CD4-positive, alpha-beta T cell treated with Interleukin-21 for 1 hour (primary cell): ENCODE measurements at regions not wholly inside any gene's neighbourhood (a gene's known extent, or its start where the extent isn't known, plus 50 kb on each side); places are given as distances from the start of the nearest gene placed in this dataset.
"Not testable (repeated sequence)": the region's sequence is repeated elsewhere in the genome, so short reads cannot be mapped to it uniquely, and the experiment has no call there.

Experiments
- DNase-seq: peaks from one replicate; pipeline ENCODE4 v3.0.0-alpha.2; 2020

GRCh38 chr10:111634191-111634590 lies 549.4 kb downstream of the GPAM start:
- no peak for DNase-seq

DNA sequence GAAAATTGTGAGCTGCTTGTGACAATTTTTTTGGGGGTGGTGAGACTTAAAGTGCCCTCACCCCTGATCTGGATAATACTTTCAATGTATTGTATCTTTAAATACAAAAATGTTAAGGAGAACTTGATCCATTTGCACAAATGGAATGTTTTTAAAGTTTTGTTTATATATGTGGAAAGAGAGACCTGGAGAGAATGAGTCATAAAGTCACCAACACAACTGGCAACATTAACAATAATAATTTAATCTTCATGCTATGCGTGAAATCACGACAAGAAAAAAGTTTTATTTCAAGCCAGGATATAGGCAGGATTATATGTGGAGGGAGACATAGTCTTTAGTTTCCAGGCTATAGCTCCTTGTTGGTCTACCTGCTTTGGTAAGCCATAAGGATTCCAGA lies 537.5 kb downstream of the GPAM start:
- DNase-seq, result no peak

DNA sequence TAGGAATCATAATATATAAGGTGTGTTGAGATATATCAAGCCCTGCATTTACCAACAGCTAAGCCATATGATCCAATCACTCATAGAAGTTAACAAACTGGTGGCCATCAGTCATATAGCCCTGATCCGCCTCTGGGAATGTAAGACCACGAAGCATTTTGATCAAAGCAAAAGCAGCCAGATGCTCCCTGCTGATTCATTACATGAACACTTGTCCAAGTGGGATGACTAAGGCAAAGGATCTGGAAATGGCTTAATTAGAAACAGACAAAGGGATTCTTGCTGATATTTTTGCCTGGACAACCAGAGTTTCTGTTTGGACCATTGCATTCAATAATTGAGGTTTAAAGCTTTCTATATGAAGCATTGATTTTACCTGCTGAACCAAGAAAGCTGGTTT lies 535.5 kb downstream of the GPAM start:
- DNase-seq, result no peak

DNA sequence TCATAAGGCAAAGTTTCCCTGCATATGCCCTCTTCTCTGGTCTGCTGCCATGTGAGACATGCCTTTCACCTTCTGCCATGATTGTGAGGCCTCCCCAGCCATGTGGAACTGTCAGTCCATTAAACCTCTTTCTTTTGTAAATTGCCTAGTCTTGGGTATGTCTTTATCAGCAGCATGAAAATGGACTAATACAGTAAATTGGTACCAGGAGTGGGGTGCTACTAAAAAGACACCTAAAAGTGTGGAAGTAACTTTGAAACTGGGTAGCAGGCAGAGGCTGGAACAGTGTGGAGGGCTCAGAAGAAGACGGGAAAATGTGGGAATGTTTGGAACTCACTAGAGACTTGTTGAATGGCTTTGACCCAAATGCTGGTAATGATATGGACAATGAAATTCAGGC lies 534.5 kb downstream of the GPAM start:
- not testable (repeated sequence) for DNase-seq

DNA sequence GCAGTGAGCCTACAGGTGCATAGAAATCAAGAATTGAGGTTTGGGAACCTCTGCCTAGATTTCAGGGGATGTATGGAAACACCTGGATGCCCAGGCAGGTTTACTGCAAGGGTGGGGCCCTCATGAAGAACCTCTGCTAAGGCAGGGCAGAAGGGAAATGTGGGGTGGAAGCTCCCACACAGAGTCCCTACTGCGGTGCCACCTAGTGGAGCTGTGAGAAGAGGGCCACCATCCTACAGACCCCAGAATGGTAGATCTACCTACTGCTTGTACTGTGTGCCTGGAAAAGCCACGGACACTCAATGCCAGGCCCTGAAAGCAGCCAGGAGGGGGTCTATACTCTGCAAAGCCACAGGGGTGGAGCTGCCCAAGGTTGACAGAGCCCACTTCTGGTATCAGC lies 533.5 kb downstream of the GPAM start:
- no peak for DNase-seq

DNA sequence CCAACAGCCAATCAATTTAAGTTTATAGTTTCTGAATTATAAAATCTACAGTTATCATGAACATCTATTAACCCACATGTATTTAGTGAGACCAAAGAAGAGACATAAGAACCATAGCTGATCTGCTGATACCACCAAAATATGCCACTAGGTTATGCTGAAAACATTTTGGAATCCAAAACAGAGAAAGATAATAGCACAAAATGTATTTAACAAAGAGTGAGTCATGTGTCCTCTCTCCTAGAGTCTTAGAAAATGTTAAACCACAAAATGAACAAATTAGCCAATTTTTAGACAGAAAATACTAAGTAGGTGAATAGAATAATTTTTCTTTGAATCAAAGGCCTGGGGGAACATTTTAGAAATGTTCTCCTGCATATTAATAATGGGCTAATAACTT lies 527.5 kb downstream of the GPAM start:
- no peak for DNase-seq

DNA sequence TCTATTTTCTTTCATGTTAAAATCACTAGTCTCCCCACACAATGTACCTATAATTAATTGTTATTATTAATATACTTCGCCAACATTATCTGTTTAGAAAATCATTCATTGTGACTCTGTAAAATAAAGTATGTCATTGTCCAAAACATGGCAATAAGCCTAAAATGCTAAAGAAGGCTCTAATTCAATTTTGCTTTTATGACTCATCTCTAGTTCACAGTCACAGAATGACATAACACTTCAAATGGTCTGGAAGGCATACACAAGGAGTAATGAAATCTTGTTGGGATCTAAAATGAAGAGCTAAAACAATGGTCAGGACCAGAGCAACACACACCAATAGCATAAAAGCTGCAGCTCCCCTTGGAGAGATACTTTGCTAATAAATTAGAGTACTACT lies 505.8 kb downstream of the GPAM start:
- no peak for DNase-seq

- no peak for DNase-seq
These were observed 496.8 kb downstream of the GPAM start for GRCh38 chr10:111686796-111687195.

GRCh38 chr10:111698711-111699110 lies 484.9 kb downstream of the GPAM start:
- DNase-seq, result no peak

DNA sequence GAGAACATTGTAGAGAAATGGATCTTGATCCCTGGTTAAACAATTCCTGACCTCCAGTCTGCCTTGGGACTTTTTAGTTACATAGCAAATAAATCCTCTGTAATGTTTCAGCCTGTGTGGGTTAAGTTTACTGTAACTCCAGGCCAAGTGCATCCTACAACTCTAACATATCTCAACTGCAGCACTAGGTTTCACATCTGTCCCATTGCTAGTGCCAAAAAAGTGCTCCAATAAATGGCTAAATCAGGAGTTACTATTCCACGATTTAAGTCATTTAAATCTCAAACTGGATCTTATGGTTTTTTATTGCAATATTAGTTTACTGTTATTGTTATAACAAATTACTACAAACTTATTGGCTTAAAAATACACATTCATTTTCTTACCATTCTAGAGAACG lies 479.6 kb downstream of the GPAM start:
- no peak for DNase-seq

DNA sequence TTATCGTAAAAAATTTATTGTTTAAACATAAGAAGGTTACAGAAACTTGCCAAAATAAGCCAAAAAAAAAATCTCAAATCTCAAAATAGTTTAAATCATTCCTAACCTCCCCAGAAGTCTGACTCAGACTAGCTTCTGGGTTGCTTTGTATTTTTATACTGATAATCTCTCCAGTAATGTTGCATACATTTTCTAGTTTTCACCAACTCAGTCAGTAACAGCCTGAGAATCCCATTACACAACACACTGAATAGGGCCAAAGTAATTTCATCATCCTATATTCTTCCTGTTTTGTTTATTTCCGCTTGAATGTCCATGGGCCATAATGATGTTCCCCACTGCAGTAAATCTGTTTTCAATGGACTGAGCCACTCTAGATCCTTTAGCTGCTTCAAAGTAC lies 478.5 kb downstream of the GPAM start:
- no peak for DNase-seq

DNA sequence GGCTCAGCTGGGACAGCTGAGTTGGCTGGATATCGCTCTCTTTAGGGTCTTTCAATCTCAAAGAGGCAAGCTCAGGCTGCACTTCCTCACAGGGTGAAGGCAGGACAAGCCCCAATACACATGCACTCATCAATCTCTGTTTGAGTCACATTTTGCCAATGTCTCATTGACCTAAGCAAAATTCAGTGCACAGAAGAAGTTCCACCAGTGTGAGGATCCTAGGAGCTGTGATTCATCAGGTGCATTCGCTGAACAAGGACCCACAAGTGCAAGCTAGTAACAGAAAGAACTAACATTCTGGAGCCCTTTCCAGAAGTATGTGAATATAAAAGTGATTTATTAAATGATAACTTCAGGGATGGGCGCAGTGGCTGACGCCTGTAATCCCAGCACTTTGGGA lies 477.2 kb downstream of the GPAM start:
- DNase-seq, result no peak

- DNase-seq, result no peak
These were observed 476.5 kb downstream of the GPAM start for GRCh38 chr10:111707076-111707475.

DNA sequence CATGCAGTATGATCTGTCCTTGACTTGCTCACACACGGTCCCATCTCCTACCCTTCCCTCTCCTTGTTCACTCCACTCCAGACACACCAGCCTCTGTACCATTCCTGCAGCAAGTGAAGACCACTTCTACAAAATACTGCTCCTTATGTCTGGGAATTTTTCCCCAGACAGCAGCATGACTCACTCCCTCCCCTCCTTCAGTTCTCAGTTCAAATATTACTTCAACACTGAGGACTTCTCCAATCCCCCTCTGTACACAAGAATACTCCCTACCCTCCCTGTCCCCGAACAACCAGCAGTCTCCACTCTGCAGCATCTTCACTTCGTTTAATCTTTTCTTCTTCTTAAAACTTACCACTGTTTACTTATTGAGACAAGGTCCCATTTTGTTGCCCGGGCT lies 474.0 kb downstream of the GPAM start:
- no peak for DNase-seq

DNA sequence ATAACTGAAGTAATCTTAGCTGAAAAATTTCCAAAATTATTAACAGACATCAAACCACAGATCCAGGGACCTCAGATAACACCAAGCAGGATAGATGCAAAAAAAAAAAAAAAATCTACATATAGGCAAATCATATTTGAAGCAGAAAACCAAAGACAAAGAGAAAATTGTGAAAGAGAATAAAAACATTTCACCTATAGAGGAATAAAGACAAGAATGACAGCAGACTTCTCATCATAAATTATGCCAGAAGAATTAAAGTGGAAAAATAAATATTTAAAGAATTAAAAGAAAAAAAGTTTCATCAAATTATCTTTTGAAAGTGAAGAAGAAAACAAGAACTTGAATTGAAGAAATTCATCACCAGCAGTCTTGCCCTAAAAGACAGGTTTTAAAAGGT lies 467.5 kb downstream of the GPAM start:
- DNase-seq, result no peak

GRCh38 chr10:111724121-111724520 lies 459.4 kb downstream of the GPAM start:
- DNase-seq, result no peak

DNA sequence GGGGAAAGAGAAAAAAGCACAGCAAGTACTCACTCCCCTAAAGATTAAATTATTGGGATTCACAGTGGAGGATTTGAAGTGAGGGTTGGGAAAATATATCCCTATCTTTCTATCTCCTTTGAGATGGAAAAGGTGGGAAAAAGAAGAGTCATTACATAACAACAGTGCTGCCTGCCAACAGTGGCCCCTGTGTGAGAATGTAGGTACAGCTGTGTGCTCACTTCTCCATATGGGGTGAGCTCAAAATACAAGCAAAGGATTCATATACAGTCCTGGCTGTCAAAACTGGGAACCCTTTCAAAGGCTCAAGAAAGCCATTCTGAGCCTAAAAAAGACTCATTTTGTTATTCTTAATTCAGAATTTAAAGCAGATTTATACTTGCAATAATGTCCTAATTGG lies 458.5 kb downstream of the GPAM start:
- DNase-seq, result no peak

DNA sequence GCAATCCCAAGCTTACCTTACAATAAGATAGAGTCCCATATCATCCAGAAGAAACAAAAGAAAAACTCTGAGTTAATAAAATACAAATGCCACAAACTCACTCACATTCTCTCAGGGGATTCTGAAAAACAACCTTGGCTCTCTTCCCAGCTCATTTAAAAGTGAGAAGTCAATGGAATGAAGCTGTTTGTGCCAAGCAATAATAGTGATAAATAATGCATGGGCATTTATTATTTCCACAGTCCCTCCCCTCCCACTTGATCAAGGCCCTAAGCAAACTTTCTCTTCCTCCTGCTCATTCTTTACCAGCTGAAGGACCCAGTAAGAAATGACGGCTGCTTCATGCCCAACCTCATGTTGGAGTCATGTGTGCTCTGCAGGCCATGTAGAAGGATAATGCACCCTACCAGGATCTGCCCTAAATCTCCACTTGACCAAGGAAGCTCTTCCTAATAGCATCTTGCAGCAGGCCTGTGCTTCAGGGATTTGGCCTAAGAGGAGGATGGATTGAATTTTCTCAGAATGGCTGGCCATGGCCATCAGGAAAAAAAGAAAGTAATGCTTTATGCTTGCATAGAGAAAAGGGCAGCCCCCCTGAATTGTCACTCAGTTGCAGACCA lies 451.3 kb downstream of the GPAM start:
- no peak for DNase-seq

DNA sequence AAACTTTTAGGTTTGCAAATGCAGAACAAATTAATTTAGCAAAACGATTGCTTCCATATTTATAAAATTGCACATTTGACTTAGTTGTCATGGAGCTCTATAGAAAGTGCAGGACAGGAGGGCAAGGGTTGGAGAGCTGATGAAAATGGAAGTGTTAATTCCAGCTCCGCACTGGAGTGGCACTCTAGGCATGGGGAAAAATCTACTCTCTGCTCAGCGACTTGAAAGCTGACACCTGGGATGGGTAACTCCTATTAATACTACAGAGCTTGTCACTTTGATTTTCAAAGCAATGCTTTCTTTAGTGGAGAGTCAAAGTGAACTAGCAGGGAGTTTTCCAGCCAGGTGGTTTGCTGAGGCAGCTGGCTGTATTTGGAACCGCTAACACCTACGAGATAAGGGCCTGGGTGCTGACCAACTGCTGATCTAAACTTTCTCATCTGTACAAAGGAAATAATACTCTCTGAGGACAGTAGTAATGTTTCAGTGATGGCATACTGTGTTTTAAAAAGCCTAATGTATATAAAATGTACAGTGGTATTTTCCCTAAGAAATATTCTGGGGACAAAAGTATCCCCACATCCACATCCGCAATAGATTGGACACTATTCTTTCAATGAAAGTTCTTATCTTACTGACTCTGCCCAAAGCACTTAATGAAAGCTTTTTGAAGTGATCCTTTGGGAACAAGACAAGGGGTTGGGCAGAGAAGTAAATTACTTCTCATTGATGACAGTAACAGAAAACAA lies 444.3 kb downstream of the GPAM start:
- no peak for DNase-seq

- DNase-seq, result no peak
These were observed 443.8 kb downstream of the GPAM start for GRCh38 chr10:111739874-111740139.

GRCh38 chr10:111745982-111746381 lies 437.6 kb downstream of the GPAM start:
- DNase-seq, result no peak

DNA sequence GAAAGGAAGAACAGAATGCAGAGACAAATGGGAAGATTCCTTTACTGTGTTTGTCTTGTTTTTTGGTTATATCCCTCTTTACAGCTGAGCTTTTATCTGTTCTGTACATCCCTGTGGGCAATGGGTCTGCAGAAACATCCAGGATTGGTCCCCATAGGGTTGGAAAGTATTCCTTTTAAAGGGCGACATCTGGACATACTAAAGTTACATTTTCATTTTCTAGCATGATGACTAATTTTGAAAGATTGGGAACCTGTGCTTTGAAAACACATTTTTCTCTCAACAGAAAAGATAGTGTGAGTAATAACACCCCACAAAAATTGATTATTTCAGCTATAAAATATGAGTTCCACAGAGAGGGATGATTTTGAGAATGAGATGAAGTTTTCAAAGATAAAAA lies 435.8 kb downstream of the GPAM start:
- DNase-seq, result no peak

GRCh38 chr10:111748184-111748583 lies 435.4 kb downstream of the GPAM start:
- DNase-seq, result no peak

- no peak for DNase-seq
These were observed 433.3 kb downstream of the GPAM start for GRCh38 chr10:111750165-111750849.
